ENCODE measurements at regions not wholly inside any gene's neighbourhood (a gene's known extent, or its start where the extent isn't known, plus 50 kb on each side); places are given as distances from the start of the nearest gene placed in this dataset.

GRCh38 chr1:193754732-193755427 is 568.5 kb upstream of the B3GALT2 start:
- DNase-seq (ENCODE audit: low read depth, low spot score) = no peak

- DNase-seq (ENCODE audit: low read depth, low spot score) = no peak
Measured at GRCh38 chr1:193754151-193754550, 567.7 kb upstream of the B3GALT2 start.

GRCh38 chr1:193753038-193753756 is 566.8 kb upstream of the B3GALT2 start:
- DNase-seq (ENCODE audit: low read depth, low spot score) = no peak

- DNase-seq (ENCODE audit: low read depth, low spot score) = no peak
Measured at GRCh38 chr1:193749868-193750267, 563.5 kb upstream of the B3GALT2 start.

- DNase-seq (ENCODE audit: low read depth, low spot score) = no peak
Measured at GRCh38 chr1:193747579-193747978, 561.2 kb upstream of the B3GALT2 start.

- DNase-seq (ENCODE audit: low read depth, low spot score) = no peak
Measured at GRCh38 chr1:193741228-193741627, 554.8 kb upstream of the B3GALT2 start.

GRCh38 chr1:193740762-193741161 is 554.3 kb upstream of the B3GALT2 start:
- DNase-seq (ENCODE audit: low read depth, low spot score) = no peak

- no peak for DNase-seq (ENCODE audit: low read depth, low spot score)
Measured at GRCh38 chr1:193736507-193736906, 550.1 kb upstream of the B3GALT2 start.

GRCh38 chr1:193733674-193734073 is 547.3 kb upstream of the B3GALT2 start:
- DNase-seq (ENCODE audit: low read depth, low spot score) = no peak

- no peak for DNase-seq (ENCODE audit: low read depth, low spot score)
Measured at GRCh38 chr1:193730017-193730416, 543.6 kb upstream of the B3GALT2 start.

- DNase-seq (ENCODE audit: low read depth, low spot score) = no peak
Measured at GRCh38 chr1:193729429-193729828, 543.0 kb upstream of the B3GALT2 start.

GRCh38 chr1:193727850-193728249 is 541.4 kb upstream of the B3GALT2 start:
- no peak for DNase-seq (ENCODE audit: low read depth, low spot score)

- no peak for DNase-seq (ENCODE audit: low read depth, low spot score)
Measured at GRCh38 chr1:193726722-193727121, 540.3 kb upstream of the B3GALT2 start.

- DNase-seq (ENCODE audit: low read depth, low spot score) = no peak
Measured at GRCh38 chr1:193712392-193712791, 526.0 kb upstream of the B3GALT2 start.

- DNase-seq (ENCODE audit: low read depth, low spot score) = no peak
Measured at GRCh38 chr1:193709607-193710006, 523.2 kb upstream of the B3GALT2 start.

- DNase-seq (ENCODE audit: low read depth, low spot score) = no peak
Measured at GRCh38 chr1:193707271-193708021, 521.0 kb upstream of the B3GALT2 start.

GRCh38 chr1:193706766-193707165 is 520.4 kb upstream of the B3GALT2 start:
- DNase-seq (ENCODE audit: low read depth, low spot score) = no peak

- DNase-seq (ENCODE audit: low read depth, low spot score) = no peak
Measured at GRCh38 chr1:193705554-193705981, 519.2 kb upstream of the B3GALT2 start.

- DNase-seq (ENCODE audit: low read depth, low spot score) = no peak
Measured at GRCh38 chr1:193703655-193704054, 517.2 kb upstream of the B3GALT2 start.

GRCh38 chr1:193703121-193703520 is 516.7 kb upstream of the B3GALT2 start:
- DNase-seq (ENCODE audit: low read depth, low spot score) = no peak

- DNase-seq (ENCODE audit: low read depth, low spot score) = no peak
Measured at GRCh38 chr1:193701759-193702158, 515.3 kb upstream of the B3GALT2 start.

- DNase-seq (ENCODE audit: low read depth, low spot score) = no peak
Measured at GRCh38 chr1:193700710-193701355, 514.4 kb upstream of the B3GALT2 start.
